GM23248 (cell line): ENCODE measurements at regions not wholly inside any gene's neighbourhood (a gene's known extent, or its start where the extent isn't known, plus 50 kb on each side); places are given as distances from the start of the nearest gene placed in this dataset.

Source experiments
- DNase-seq: peaks from one replicate; pipeline ENCODE4 v3.0.0-alpha.2; 2015
- H2AFZ ChIP-seq: fragments of 200-600 bp; sonication (generic); 2 replicates; pipeline ENCODE4 v1.6.1; 2016; ENCODE audit warnings: antibody characterized with exemption
- H3F3A ChIP-seq: fragments of 200-600 bp; sonication (generic); 2 replicates; pipeline ENCODE4 v1.6.1; 2016; ENCODE audit warnings: mild to moderate bottlenecking, antibody characterized with exemption, mixed run types; ENCODE audit not compliant: insufficient read depth
- H3K27ac ChIP-seq: fragments of 200-600 bp; sonication (generic); 2 replicates; pipeline ENCODE4 v1.5.1; 2016; ENCODE audit warnings: mild to moderate bottlenecking
- H3K27me3 ChIP-seq: fragments of 200-600 bp; sonication (generic); replicated peaks from 2 replicates; pipeline ENCODE4 v1.6.1; 2016; ENCODE audit warnings: mild to moderate bottlenecking; ENCODE audit not compliant: insufficient read depth
- H3K36me3 ChIP-seq: fragments of 200-600 bp; sonication (generic); 2 replicates; pipeline ENCODE4 v1.6.1; 2016; ENCODE audit warnings: low read depth, mild to moderate bottlenecking
- H3K4me1 ChIP-seq: fragments of 200-600 bp; sonication (generic); 2 replicates; pipeline ENCODE4 v1.6.1; 2016; ENCODE audit warnings: mild to moderate bottlenecking; ENCODE audit not compliant: insufficient read depth
- H3K4me2 ChIP-seq: fragments of 200-600 bp; sonication (generic); one replicate; pipeline ENCODE4 v1.6.1; 2016; ENCODE audit warnings: mild to moderate bottlenecking; ENCODE audit not compliant: unreplicated experiment
- H3K4me3 ChIP-seq: fragments of 200-600 bp; sonication (generic); 2 replicates; pipeline ENCODE4 v1.5.1; 2016; ENCODE audit warnings: mild to moderate bottlenecking
- H3K79me2 ChIP-seq: fragments of 200-600 bp; sonication (generic); 2 replicates; pipeline ENCODE4 v1.6.1; 2016; ENCODE audit warnings: mild to moderate bottlenecking; ENCODE audit not compliant: insufficient read depth
- H3K9ac ChIP-seq: fragments of 200-600 bp; sonication (generic); 2 replicates; pipeline ENCODE4 v1.6.1; 2016; ENCODE audit warnings: mild to moderate bottlenecking
- H3K9me2 ChIP-seq: fragments of 200-600 bp; sonication (generic); 2 replicates; pipeline ENCODE4 v1.6.1; 2016; ENCODE audit warnings: mixed run types, mild to moderate bottlenecking, moderate library complexity; ENCODE audit not compliant: insufficient read depth
- H3K9me3 ChIP-seq: fragments of 200-600 bp; sonication (generic); one replicate; pipeline ENCODE4 v1.6.1; 2017; ENCODE audit warnings: low read depth
- H4K20me1 ChIP-seq: fragments of 200-600 bp; sonication (generic); 2 replicates; pipeline ENCODE4 v1.6.0; 2016; ENCODE audit not compliant: insufficient read depth
- EZH2 ChIP-seq: fragments of 200-600 bp; sonication (generic); IDR thresholded peaks from 2 replicates; pipeline ENCODE4 v1.6.1; 2018; ENCODE audit warnings: antibody characterized with exemption, mild to moderate bottlenecking; ENCODE audit not compliant: insufficient read depth, poor library complexity, severe bottlenecking
- EZH2phosphoT487 ChIP-seq: fragments of 200-600 bp; sonication (generic); IDR thresholded peaks from 2 replicates; pipeline ENCODE4 v1.6.1; 2018; ENCODE audit warnings: antibody characterized with exemption, moderate library complexity, mild to moderate bottlenecking, low read depth; ENCODE audit not compliant: insufficient read depth
- WGBS, 2 experiments: methylation state at CpG; one replicate each; pipeline ENCODE4 v1.1.6; 2015 to 2017; ENCODE audit warnings: low lambda C conversion rate in 2 of 2, low coverage in 1 of 2; ENCODE audit errors: missing lambda C conversion rate in 2 of 2; 5-methylcytosine and 5-hydroxymethylcytosine counted together
- in situ Hi-C: fragments of 300-500 bp; cut with MboI; formaldehyde crosslinking; loops from 2 replicates; pipeline ENCODE4 v1.15.0; 2020

GRCh38 chr2:103144837-103145236, 383.0 kb downstream of the TMEM182 start:
- no peaks in the 10 kb centered on the region for H3K9me2 ChIP-seq
- no peaks in the 10 kb centered on the region for H3K4me1 ChIP-seq
- no peaks in the 10 kb centered on the region for H3K27me3 ChIP-seq
- H3K4me2 ChIP-seq = no peak overlapping the region
- H4K20me1 ChIP-seq = no peaks in the 10 kb centered on the region
- no peak for DNase-seq
- WGBS, 2 experiments = 0% methylated on average over 1 of the region's 1 CpG
- in situ Hi-C loops = no loop called here
- no peak overlapping the region for H3K9ac ChIP-seq
- no peak overlapping the region for H3K4me3 ChIP-seq
- H3K27ac ChIP-seq = no peak overlapping the region
- no peak for TF ChIP-seq EZH2
- TF ChIP-seq EZH2phosphoT487 = no peak
- no peak overlapping the region for H2AFZ ChIP-seq
- no peaks in the 10 kb centered on the region for H3K79me2 ChIP-seq
- no peaks in the 10 kb centered on the region for H3K36me3 ChIP-seq
- no peaks in the 10 kb centered on the region for H3F3A ChIP-seq
- H3K9me3 ChIP-seq = no peaks in the 10 kb centered on the region

- 6 to 13% methylated on average over 1 of the region's 1 CpG for WGBS, 2 experiments
- no peak overlapping the region for H3K4me2 ChIP-seq
- TF ChIP-seq EZH2phosphoT487 (no peak), EZH2 (no peak)
- no peaks in the 10 kb centered on the region for H3K36me3 ChIP-seq
- no peaks in the 10 kb centered on the region for H3F3A ChIP-seq
- no peak overlapping the region for H2AFZ ChIP-seq
- H3K9me3 ChIP-seq = no peaks in the 10 kb centered on the region
- H3K9ac ChIP-seq = no peak overlapping the region
- in situ Hi-C loops = no loop called here
- no peaks in the 10 kb centered on the region for H3K79me2 ChIP-seq
- no peak overlapping the region for H3K4me3 ChIP-seq
- H3K4me1 ChIP-seq = no peaks in the 10 kb centered on the region
- H4K20me1 ChIP-seq = no peaks in the 10 kb centered on the region
- no peaks in the 10 kb centered on the region for H3K27me3 ChIP-seq
- no peaks in the 10 kb centered on the region for H3K9me2 ChIP-seq
- no peak overlapping the region for H3K27ac ChIP-seq
- no peak for DNase-seq
Observed at GRCh38 chr2:103145739-103146138, 383.9 kb downstream of the TMEM182 start.

- Histone ChIP-seq H3K27ac (no peak overlapping the region), H3K36me3 (no peaks in the 10 kb centered on the region), H3K4me2 (no peak overlapping the region), H2AFZ (no peak overlapping the region), H3K9me2 (no peaks in the 10 kb centered on the region), H3K79me2 (no peaks in the 10 kb centered on the region), H3K9me3 (no peaks in the 10 kb centered on the region), H3F3A (no peaks in the 10 kb centered on the region), H4K20me1 (no peaks in the 10 kb centered on the region), H3K4me3 (no peak overlapping the region), H3K9ac (no peak overlapping the region), H3K4me1 (no peaks in the 10 kb centered on the region), H3K27me3 (no peaks in the 10 kb centered on the region)
- in situ Hi-C loops = loop anchor here (25.0 kb wide), 1 partner anchor 1711 kb away; the partner anchor contains the start of gene POU3F3
- TF ChIP-seq EZH2phosphoT487 (no peak), EZH2 (no peak)
- WGBS, 2 experiments = 25 to 28% methylated on average over 3 of the region's 3 CpGs
- no peak for DNase-seq
Observed at GRCh38 chr2:103151046-103151445, 389.2 kb downstream of the TMEM182 start.

GRCh38 chr2:103152556-103152955, 390.7 kb downstream of the TMEM182 start:
- H3K4me3 ChIP-seq = no peak overlapping the region
- no peak overlapping the region for H3K9ac ChIP-seq
- H3K36me3 ChIP-seq = no peaks in the 10 kb centered on the region
- H3K9me3 ChIP-seq = no peaks in the 10 kb centered on the region
- no peaks in the 10 kb centered on the region for H3K27me3 ChIP-seq
- H3K4me2 ChIP-seq = no peak overlapping the region
- H4K20me1 ChIP-seq = no peaks in the 10 kb centered on the region
- no peak overlapping the region for H3K27ac ChIP-seq
- no peak for DNase-seq
- WGBS, 2 experiments = 11 to 16% methylated on average over 2 of the region's 2 CpGs
- no peaks in the 10 kb centered on the region for H3K9me2 ChIP-seq
- in situ Hi-C loops = loop anchor here (25.0 kb wide), 1 partner anchor 1710 kb away; the partner anchor contains the start of gene POU3F3
- H3K4me1 ChIP-seq = no peaks in the 10 kb centered on the region
- H3K79me2 ChIP-seq = no peaks in the 10 kb centered on the region
- TF ChIP-seq EZH2phosphoT487 = no peak
- no peak for TF ChIP-seq EZH2
- H2AFZ ChIP-seq = no peak overlapping the region
- no peaks in the 10 kb centered on the region for H3F3A ChIP-seq
